ES-I3 (cell line): ENCODE measurements at regions not wholly inside any gene's neighbourhood (a gene's known extent, or its start where the extent isn't known, plus 50 kb on each side); places are given as distances from the start of the nearest gene placed in this dataset.
"Not testable (repeated sequence)": the region's sequence is repeated elsewhere in the genome, so short reads cannot be mapped to it uniquely, and the experiment has no call there.

Experiments used
- H3K36me3 ChIP-seq: 2 replicates; pipeline ENCODE4 v1.6.1; 2013; ENCODE audit warnings: mild to moderate bottlenecking, low read length, control low read depth, moderate library complexity; ENCODE audit not compliant: insufficient read depth
- H3K4me1 ChIP-seq: 2 replicates; pipeline ENCODE4 v1.6.1; 2013; ENCODE audit warnings: mild to moderate bottlenecking, control low read depth, low read length; ENCODE audit not compliant: insufficient read depth
- H3K9ac ChIP-seq: 2 replicates; pipeline ENCODE4 v1.6.1; 2013; ENCODE audit warnings: low read depth, mild to moderate bottlenecking, low read length, moderate library complexity
- H3K9me3 ChIP-seq: 2 replicates; pipeline ENCODE4 v1.6.1; 2013; ENCODE audit warnings: mild to moderate bottlenecking, low read length, moderate library complexity; ENCODE audit not compliant: control insufficient read depth, insufficient read depth

- Histone ChIP-seq H3K4me1 (no peaks in the 10 kb centered on the region), H3K36me3 (no peaks in the 10 kb centered on the region), H3K9ac (no peak overlapping the region), H3K9me3 (peaks cover 4% of the 10 kb centered on the region; the same call in 1 of the 2 replicates)
Observed at GRCh38 chr3:118151164-118151563, 883.5 kb downstream of the IGSF11 start.

- not testable (repeated sequence) for H3K9ac ChIP-seq, H3K4me1 ChIP-seq, H3K9me3 ChIP-seq, H3K36me3 ChIP-seq
Observed at GRCh38 chr3:118162627-118163588, 871.7 kb downstream of the IGSF11 start.

- Histone ChIP-seq H3K9me3 (peaks cover 6% of the 10 kb centered on the region), H3K36me3 (no peaks in the 10 kb centered on the region), H3K9ac (no peak overlapping the region), H3K4me1 (no peaks in the 10 kb centered on the region)
Observed at GRCh38 chr3:118165413-118165812, 869.2 kb downstream of the IGSF11 start.

GRCh38 chr3:118167571-118167970 lies 867.1 kb downstream of the IGSF11 start:
- no peaks in the 10 kb centered on the region for H3K9me3 ChIP-seq
- no peaks in the 10 kb centered on the region for H3K36me3 ChIP-seq
- H3K9ac ChIP-seq: no peak overlapping the region
- no peaks in the 10 kb centered on the region for H3K4me1 ChIP-seq

- Histone ChIP-seq H3K9me3 (no peaks in the 10 kb centered on the region), H3K4me1 (no peaks in the 10 kb centered on the region), H3K9ac (no peak overlapping the region)
Observed at GRCh38 chr3:118168175-118168574, 866.5 kb downstream of the IGSF11 start.

GRCh38 chr3:118171236-118171852 lies 863.3 kb downstream of the IGSF11 start:
- Histone ChIP-seq H3K4me1 (no peaks in the 10 kb centered on the region), H3K36me3 (no peaks in the 10 kb centered on the region), H3K9me3 (no peaks in the 10 kb centered on the region), H3K9ac (no peak overlapping the region)

More at GRCh38 chr3:118168175-118168574, 866.5 kb downstream of the IGSF11 start:
- no peaks in the 10 kb centered on the region for H3K36me3 ChIP-seq

- no peaks in the 10 kb centered on the region for H3K36me3 ChIP-seq
- H3K9me3 ChIP-seq: no peaks in the 10 kb centered on the region
- no peaks in the 10 kb centered on the region for H3K4me1 ChIP-seq
- no peak overlapping the region for H3K9ac ChIP-seq
Observed at GRCh38 chr3:118180853-118181252, 853.8 kb downstream of the IGSF11 start.

GRCh38 chr3:118181274-118181673 lies 853.4 kb downstream of the IGSF11 start:
- no peak overlapping the region for H3K9ac ChIP-seq
- no peaks in the 10 kb centered on the region for H3K36me3 ChIP-seq
- no peaks in the 10 kb centered on the region for H3K9me3 ChIP-seq
- H3K4me1 ChIP-seq: no peaks in the 10 kb centered on the region

GRCh38 chr3:118186051-118186450 lies 848.6 kb downstream of the IGSF11 start:
- H3K4me1 ChIP-seq: no peaks in the 10 kb centered on the region
- H3K9me3 ChIP-seq: no peaks in the 10 kb centered on the region; the same call in 1 of the 2 replicates
- no peaks in the 10 kb centered on the region for H3K36me3 ChIP-seq
- H3K9ac ChIP-seq: no peak overlapping the region

GRCh38 chr3:118187221-118187620 lies 847.4 kb downstream of the IGSF11 start:
- H3K36me3 ChIP-seq: no peaks in the 10 kb centered on the region
- no peaks in the 10 kb centered on the region for H3K4me1 ChIP-seq
- H3K9ac ChIP-seq: no peak overlapping the region
- no peaks in the 10 kb centered on the region; the same call in 1 of the 2 replicates for H3K9me3 ChIP-seq

- no peaks in the 10 kb centered on the region for H3K36me3 ChIP-seq
- H3K9ac ChIP-seq: no peak overlapping the region
- no peaks in the 10 kb centered on the region for H3K4me1 ChIP-seq
- H3K9me3 ChIP-seq: no peaks in the 10 kb centered on the region
Observed at GRCh38 chr3:118196183-118196582, 838.5 kb downstream of the IGSF11 start.

- Histone ChIP-seq H3K9me3 (no peaks in the 10 kb centered on the region; the same call in 1 of the 2 replicates), H3K36me3 (no peaks in the 10 kb centered on the region), H3K9ac (no peak overlapping the region), H3K4me1 (no peaks in the 10 kb centered on the region)
Observed at GRCh38 chr3:118199044-118199443, 835.6 kb downstream of the IGSF11 start.

GRCh38 chr3:118204052-118204656 lies 830.5 kb downstream of the IGSF11 start:
- H3K36me3 ChIP-seq: no peaks in the 10 kb centered on the region
- no peaks in the 10 kb centered on the region for H3K4me1 ChIP-seq
- no peak overlapping the region for H3K9ac ChIP-seq
- H3K9me3 ChIP-seq: no peaks in the 10 kb centered on the region; the same call in 1 of the 2 replicates

GRCh38 chr3:118207271-118207670 lies 827.4 kb downstream of the IGSF11 start:
- H3K9me3 ChIP-seq: no peaks in the 10 kb centered on the region
- H3K4me1 ChIP-seq: no peaks in the 10 kb centered on the region
- H3K9ac ChIP-seq: no peak overlapping the region
- H3K36me3 ChIP-seq: no peaks in the 10 kb centered on the region
